Frontal cortex (tissue), 3 donors: ENCODE measurements at regions not wholly inside any gene's neighbourhood (a gene's known extent, or its start where the extent isn't known, plus 50 kb on each side); places are given as distances from the start of the nearest gene placed in this dataset.

Experiments
- DNase-seq, 2 donors: peaks; one replicate each; pipeline ENCODE4 v3.0.0; 2012; ENCODE audit warnings: low spot score in 2 of 2
- FAIRE-seq: peaks from 2 replicates; lab custom pipeline; 2012; peaks lifted over from hg19 to GRCh38; lab: Jason Lieb, UNC
- donor health status: control.
- donor health status: control.
- donor health status: control.

DNA sequence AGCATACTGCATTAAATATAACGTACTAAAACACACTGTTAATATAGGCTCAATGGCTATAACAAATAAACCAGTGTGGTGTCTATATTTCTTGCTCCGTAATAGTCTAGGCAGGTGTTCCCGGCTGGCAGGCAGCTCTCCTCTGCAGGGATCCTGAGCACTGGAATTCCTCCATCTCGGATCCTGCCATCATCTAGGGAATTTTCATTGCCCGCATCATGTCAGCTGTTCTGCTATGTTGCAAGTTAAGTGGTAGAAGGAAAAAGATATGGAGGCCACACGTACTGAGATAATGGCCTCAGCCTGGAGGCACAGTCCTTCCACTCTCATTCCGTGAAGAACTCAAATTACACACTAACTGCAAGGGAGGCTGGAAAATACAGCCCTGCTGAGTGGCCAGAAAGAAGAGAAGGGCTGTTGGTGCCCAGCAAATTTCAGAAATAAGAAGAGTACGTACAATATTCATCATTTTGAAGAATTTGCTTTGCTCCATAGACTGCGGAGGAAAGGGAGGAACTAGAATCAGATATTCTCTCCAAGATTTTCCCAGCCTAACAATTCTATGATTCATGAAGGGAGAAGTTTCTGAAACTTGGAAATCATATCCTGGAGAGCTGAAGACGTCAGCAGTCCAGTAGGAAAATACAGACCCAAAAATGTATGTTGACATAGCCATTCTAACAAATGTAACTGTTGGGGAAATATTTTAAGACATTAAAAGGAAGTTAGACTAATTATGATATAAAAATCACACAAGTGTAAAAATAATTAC is 263.3 kb downstream of the MRPL39 start:
- DNase-seq (no peak), FAIRE-seq (no peak)

DNA sequence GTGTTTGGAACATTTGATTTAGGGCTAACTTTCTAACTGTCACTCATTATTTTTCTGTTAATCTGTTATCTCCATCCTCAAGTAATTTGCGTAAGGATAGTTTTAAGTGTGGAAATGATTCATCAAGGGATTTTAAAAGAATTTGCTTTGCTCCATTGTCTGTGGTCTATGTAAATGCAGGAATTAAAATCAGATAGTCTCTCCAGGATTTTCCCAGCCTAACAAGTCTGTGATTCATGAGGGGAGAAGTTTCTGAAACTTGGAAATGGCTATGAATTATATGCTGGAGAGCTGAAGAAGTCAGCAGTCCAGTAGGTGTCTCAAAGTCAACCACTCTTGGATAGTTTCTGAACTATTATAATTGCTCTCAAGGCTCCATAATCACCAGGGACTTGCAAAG is 264.5 kb downstream of the MRPL39 start:
- no peak for FAIRE-seq
- DNase-seq, result no peak

DNA sequence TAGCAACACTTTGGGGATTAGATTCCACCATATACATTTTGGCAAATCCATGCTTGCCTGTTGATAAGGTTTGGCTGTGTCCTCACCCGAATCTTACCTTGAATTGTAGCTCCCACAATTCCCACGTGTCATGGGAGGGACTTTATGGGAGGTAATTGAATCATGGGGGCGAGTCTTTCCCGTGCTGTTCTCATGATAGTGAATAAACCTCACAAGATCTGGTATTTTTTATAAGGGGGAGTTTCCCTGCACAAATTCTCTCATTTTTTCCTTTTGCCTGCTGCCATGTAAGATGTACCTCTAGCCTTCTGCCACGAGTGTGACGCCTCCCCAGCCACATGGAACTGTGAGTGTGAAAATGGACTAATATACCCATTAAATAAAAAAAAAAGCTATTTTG is 265.3 kb downstream of the MRPL39 start:
- FAIRE-seq (no peak), DNase-seq (no peak)

DNA sequence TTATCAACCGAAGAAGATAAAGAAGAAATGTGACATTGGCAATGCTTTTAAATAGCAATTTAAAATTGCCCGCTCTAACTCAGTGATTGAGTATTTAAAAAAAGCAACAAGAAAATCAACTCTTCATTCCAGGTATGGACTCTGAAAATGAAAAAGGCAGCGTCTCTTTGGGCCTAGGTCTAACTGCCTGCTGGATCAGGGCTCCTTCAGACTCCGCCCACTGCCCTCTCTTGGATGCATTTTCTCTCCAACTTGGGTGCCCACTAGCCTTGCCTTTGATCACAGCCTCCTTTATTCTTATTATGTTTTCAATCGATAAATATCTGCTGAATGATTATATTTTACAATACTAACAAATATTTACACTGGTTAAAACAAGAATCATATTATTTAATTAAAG is 268.9 kb downstream of the MRPL39 start:
- DNase-seq (no peak), FAIRE-seq (no peak)

DNA sequence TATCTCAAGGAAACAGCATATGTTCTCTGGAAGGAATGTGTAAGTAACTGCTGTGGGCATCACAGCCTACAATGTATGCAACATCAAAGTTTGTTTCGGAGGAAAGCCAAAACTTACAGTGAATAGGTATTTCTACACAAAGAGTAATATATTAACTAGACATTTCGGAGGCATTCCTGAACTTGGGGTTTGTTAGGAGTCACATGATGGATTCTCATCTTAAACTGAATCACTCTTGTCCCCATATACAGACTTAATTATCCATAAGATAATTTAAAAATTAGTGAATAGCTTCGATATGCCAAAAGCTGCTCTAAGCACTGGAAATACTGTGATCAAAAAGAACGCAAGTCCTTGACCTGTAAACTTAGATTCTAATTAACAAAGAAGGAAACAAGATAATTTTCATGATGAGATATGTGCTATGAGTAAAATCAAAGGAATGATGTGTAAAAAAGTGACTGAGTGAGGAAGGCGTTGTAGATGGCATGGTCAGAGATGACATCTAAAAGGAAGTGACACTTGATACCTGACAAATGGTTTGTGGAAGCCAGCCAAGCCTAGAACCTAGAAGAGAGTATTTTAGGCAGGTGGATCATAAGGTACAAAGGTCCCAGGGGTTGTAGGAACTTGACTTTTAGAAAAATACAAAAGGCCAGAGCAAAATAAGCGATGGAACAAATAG is 273.1 kb downstream of the MRPL39 start:
- no peak for FAIRE-seq

DNA sequence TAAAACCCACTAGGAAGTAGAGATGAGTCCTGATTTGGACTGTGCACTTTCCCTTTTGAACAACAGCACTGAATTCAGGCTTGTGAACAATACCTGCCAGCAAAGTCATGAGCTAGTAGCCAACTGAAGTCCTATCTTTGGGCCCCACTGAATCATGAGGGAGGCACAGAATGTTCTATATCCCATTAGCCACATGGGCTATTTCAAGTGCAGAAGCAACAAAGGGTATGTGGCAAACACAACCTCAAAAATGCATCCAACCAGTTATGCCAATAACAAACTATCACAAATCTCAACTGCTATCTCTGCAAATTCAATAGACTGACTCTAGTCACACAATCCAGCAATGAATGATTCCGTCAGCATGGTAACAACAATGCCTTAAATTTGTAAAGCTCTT is 276.0 kb downstream of the MRPL39 start:
- DNase-seq (no peak), FAIRE-seq (no peak)

More for the DNA sequence above, 273.1 kb downstream of the MRPL39 start:
- DNase-seq, result no peak

DNA sequence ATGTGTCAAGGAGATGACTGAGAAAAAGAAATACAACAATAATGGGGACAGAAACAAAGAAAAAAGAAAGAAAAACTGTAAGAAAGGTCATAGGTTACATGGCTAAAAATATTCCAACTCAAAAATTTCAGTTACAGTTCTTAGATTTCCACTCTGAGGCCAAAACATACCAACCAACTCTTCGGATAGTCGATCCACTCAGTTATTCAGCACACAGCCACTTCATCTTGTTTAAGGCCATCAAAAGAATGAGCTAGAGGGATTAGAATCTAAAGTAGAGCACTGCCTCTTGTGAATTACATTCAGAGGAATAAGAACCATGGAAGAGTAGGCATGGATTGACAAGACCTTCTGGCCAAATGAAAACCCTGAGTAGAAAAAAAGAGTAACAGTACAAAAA is 277.0 kb downstream of the MRPL39 start:
- no peak for DNase-seq
- no peak for FAIRE-seq

DNA sequence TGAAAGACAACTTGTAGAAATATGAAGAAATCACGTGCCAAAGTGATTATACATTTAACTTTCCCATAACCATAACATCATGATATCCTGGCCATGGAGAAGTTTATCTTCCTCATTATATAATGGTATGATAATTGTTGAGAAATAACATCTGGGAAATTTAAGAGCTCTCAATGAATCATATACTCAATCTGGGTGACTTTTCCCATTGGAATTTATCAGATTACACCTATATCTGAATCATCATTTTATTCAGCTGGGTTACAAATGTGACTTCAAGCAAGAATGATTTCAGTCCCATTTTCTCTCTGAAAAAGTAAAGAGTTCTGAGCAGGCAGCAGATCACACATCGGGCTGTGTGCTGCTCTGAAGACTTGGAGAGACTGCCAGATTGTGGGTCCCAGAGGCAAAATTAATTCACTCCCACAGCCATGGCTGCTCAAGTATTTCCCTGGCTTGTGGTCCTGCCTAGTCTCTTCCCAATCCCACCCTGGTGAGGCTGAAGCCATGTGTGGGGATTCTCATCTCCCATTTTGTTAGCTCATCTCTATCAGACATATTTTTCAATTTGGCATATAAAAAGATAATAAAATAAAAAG is 278.0 kb downstream of the MRPL39 start:
- DNase-seq (no peak), FAIRE-seq (no peak)

DNA sequence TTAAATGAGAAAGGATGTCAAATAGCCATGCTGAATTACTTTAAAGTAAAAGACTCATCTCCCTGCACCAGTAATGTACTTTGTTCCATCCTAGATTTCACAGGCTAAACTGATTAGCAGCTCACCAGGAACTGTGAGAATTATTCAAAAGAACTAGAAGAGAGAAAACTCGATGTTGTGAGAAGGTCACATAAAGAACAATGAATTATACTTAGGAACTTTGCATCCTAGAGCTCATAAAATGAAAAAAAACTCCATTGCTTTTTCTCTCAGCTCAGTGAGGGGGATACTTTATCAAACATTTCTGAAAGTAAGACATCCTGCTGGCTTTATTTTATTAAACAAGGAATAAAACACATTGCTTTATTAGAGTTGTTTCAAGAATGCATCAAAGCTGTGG is 278.5 kb downstream of the MRPL39 start:
- FAIRE-seq (no peak), DNase-seq (no peak)

DNA sequence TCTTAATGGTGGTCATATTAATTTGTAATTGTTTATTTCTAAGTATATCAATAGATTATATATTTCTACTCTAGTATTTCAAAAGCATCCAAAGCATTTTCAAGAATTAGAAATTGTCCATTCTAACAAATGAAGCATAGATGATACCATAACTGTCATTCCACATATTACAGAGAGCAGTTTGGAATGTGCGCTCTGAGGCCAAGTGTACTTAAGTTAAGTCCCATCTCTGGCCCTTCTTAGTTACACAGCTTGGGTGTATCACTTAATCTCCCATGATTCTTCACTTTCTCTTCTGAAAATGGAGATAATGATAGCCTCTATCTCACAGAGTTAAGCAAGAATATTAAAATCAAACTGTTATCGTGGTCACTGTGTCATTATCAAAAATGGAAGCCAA is 281.1 kb downstream of the MRPL39 start:
- FAIRE-seq (no peak), DNase-seq (no peak)

DNA sequence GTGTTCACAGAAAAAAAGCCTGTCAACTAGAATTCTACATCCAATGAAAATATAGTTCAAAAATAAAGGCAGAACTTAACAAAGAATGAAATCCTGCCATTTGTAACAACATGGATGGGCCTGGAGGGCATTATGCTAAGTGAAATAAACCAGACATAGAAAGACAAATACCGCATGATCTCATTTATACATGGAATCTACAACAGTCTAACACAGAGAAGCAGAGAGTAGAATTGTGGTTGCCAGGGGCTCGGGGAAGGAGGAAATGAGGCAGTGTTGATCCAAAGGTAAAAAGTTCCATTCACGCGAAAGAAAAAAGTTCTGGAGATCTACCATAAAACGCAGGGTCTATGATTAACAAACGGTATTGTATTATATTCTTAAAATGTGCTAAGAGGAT is 282.6 kb downstream of the MRPL39 start:
- FAIRE-seq (no peak), DNase-seq (no peak)

DNA sequence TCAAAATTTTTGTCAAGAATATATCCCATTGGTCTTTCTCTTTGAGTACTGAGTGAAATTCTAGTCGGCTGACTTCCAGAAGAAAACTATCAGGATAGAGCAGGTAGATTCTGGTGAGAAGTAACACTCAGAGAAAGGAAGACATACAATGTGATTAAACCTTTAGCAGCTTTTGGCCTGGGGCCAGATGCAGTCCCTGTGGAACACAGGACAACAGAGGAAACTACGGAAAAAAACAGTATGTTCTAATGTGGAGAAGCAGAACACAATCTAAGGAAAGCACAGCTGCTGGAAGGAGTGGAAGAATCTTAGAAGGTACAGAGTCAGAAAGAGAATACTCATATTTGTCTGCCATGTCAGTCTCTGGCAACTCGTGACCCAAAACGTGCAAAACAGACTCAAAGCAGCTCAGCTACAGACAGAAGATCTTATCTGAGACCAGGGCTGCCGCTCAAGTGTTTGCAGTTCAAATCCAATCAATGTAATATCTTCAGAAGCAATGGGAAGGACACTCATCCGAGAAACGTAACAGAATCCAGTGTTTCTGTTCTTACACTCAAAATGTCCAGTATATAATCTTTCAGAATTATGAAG is 283.8 kb downstream of the MRPL39 start:
- no peak for DNase-seq
- no peak for FAIRE-seq

DNA sequence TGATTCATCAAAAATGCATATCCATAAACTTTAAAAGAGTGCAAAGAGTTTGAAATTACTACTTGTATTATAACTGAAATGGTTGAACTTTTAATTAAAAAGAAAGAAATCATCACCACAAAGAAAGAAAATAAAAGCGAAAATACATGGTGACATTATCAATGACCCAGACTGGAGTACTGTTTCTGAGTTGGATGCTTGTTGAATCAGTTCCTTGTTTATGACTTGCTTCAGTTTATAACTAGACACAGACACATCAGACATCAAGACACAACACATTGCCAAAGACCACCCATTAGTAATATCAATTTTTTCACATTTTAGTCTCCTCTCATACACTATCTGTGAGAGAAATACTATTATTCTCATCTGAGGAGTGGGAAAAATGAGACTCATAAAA is 293.0 kb downstream of the MRPL39 start:
- FAIRE-seq, result no peak
- DNase-seq, result no peak

DNA sequence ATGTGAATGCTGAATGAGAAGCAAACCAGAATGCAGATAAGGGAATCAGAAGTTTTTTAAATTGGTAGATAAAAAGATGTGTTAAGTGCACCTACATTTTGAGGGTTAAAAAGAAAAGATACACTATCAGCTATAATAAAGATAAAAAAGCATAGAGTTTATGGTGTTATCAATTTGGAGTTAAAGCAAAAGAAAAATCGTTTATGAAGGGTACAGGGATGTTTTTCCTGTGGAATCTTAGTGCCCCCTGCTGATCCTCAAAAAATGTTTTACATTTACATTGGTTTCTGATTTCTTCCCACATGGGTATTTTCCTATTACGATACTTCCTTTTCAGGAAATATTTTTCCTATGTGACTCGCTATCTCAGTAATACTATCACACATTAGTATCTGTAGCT is 293.5 kb downstream of the MRPL39 start:
- FAIRE-seq, result no peak
- DNase-seq, result no peak

DNA sequence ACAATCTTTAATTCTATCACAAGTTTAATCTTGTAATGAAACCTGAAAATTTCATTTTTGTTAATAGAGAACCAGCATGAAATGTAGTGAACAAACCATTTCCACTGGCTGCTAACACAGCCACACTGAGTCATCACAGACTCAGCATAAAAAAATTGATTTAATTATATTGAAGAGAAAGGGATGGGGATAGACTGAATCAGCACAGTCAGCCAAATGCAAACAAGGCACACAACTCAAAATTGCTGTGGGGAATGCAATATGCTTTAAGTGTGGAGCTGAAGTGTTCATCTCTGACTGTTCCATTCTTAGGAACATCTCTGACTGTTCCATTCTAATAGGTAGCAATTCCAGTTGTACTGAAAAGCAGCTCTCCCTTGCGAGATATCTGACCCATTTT is 299.8 kb downstream of the MRPL39 start:
- no peak for FAIRE-seq
- no peak for DNase-seq

DNA sequence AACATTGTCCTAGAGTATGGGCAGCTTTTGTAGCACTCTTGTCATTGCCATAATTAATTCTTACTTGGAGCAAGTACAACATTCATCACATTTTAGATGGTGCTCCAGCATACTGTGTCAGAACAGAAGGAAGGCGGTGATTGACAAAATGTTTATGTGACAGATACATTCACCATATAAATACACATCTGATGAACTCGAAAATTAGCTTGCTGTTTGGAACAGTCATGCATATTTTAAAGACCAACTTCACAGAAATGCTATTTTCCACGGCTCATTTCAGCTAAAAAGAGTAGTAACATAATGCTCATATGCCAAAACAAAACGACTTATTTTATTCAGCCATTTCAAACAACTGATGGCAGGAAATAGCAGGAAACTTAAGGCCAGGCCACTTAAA is 302.7 kb downstream of the MRPL39 start:
- DNase-seq (no peak), FAIRE-seq (no peak)

DNA sequence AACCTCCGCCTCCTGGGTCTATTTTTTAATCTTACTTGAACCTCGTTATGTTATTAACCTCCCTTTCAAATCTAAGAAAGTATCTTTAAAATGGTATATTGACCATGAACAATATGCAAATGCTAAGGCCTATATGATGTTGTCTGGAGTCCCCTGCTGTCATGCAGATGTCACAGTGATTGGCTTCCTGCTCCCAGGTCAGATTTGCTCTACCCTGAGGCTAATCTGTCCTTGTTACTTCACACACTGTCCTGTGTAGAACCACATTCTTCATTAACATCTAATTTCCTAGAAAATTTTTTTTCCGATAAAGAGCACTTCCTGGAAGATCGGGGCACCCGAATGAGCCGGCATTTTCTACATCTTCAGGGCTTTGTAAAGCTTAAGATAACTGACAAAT is 306.6 kb downstream of the MRPL39 start:
- no peak for DNase-seq
- no peak for FAIRE-seq

DNA sequence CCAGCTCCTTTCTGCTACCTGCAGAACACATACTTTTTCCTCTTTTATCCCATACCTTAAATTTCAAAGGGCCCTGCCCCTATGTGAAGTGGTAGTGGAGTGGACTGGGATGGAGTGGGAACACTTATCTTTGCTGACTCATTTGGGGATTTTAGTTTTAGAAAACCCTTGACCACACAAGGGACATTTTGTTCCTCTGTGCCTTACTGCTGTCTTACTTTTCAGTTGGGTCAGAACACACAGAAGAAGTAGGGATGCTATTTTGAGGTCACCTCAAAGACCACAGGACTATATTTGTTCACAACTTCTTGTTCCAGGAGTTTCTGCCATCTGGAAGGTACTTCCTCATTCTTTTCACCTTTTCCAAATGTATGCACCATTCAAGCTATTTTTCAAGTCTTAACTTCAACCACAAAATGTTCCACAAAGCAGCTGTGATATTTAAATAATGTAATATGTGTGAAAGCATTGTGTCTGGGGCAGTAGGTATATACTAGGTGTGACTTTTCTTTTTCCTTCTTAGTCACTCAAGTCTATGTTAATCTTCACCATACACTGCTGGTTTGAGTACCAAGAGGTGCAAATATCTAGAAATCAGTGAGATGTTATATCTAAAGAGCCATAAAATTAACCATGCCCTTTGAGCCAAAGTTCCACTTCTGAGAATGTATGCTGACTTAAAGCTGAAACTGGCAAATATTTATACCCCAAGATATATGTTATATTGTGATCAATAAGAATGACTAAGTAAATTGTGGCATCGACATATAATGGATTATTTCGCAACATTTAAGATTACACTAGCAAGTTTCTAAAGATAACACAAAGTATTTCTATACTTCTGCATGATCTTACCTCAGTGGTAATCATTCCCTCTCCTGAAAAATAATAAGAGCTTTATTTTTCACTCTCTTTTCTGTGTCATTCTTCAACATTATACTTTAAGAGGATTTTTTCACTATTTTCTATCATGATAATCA is 308.5 kb downstream of the MRPL39 start:
- DNase-seq (no peak), FAIRE-seq (no peak)

DNA sequence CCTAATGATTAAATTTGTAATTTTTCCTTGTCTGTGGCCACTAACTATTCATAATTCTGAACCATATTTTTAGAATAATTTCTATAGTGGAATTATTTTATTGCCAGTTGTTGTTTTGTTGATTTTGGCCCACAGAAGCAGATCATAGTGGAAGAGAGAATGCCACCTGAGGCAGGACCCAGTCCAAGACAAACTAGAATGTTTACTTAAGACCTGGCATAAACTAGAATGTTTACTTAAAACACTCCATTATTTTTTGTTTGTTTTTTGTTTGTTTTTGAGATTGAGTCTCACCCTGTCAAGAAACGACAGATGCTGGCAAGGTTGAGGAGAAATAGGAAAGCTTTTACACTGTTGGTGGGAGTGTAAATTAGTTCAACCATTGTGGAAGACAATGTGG is 310.2 kb downstream of the MRPL39 start:
- no peak for DNase-seq
- no peak for FAIRE-seq

DNA sequence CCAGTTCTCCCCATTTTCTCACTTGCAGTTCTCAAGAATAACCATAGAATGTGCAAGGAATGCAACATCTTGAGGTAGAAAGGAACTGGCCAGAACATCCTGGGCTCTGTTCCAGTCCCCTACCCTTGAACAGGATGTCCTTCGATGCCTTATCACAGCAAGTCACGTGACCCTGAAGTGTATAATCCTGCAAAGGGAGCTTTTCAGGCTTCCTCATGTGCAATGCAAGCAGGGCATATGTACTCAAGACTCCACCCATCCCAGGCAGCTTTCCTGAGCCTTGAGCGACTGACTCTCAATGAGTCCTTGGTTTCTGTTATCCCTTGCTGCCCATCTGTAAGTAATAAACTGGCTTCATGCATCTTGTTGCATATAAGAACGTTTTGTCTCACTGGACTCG is 311.0 kb downstream of the MRPL39 start:
- FAIRE-seq, result no peak
- DNase-seq, result no peak
